ENCODE measurements at regions not wholly inside any gene's neighbourhood (a gene's known extent, or its start where the extent isn't known, plus 50 kb on each side); places are given as distances from the start of the nearest gene placed in this dataset.

- TF ChIP-seq PRDM15 (CRISPR knock-in tag; IDR thresholded peaks at IDR 0.05): no peak
- TF ChIP-seq ZBTB43 (CRISPR knock-in tag; IDR thresholded peaks at IDR 0.05): no peak
- no peak for TF ChIP-seq MXD4 (CRISPR knock-in tag; IDR thresholded peaks at IDR 0.05; ENCODE audit: borderline replicate concordance)
Observed at GRCh38 chrX:22628275-22628674, 355.6 kb downstream of the CBLL2 start (continued).

GRCh38 chrX:22629105-22629725, 356.5 kb downstream of the CBLL2 start:
- no peak overlapping the region for H3K4me3 Mint-ChIP-seq
- no peaks in the 10 kb centered on the region for H3K27me3 Mint-ChIP-seq (ENCODE audit: low read depth)
- POLR2A ChIA-PET: no interaction called here
- no peak for ATAC-seq
- no peak for DNase-seq (ENCODE audit: low spot score)
- TF ChIP-seq ARID4B (CRISPR knock-in tag; IDR thresholded peaks at IDR 0.05; ENCODE audit: borderline replicate concordance) (no peak), ZNF532 (CRISPR knock-in tag; IDR thresholded peaks at IDR 0.05; ENCODE audit: borderline replicate concordance) (no peak), ZNF219 (CRISPR knock-in tag; IDR thresholded peaks at IDR 0.05; ENCODE audit: borderline replicate concordance) (no peak), NFE2L1 (CRISPR knock-in tag; IDR thresholded peaks at IDR 0.05) (no peak), ESRRA (CRISPR knock-in tag; IDR thresholded peaks at IDR 0.05; ENCODE audit: borderline replicate concordance) (no peak), ERG (CRISPR knock-in tag; IDR thresholded peaks at IDR 0.05) (no peak), MYBL2 (CRISPR knock-in tag; IDR thresholded peaks at IDR 0.05) (no peak), E2F1 (CRISPR knock-in tag; IDR thresholded peaks at IDR 0.05) (no peak), ZMAT4 (CRISPR knock-in tag; IDR thresholded peaks at IDR 0.05) (no peak), SOX15 (CRISPR knock-in tag; IDR thresholded peaks at IDR 0.05) (no peak), ZNF512 (CRISPR knock-in tag; IDR thresholded peaks at IDR 0.05; ENCODE audit: borderline replicate concordance) (no peak)
- H3K9me3 Mint-ChIP-seq: no peaks in the 10 kb centered on the region
- H3K36me3 Mint-ChIP-seq: no peaks in the 10 kb centered on the region
- no peak overlapping the region for H3K27ac Mint-ChIP-seq
- CTCF ChIA-PET: no interaction called here
- H3K4me1 Mint-ChIP-seq: no peaks in the 10 kb centered on the region

Measured in WTC11 (cell line).